GM21576 (cell line): ENCODE measurements at regions not wholly inside any gene's neighbourhood (a gene's known extent, or its start where the extent isn't known, plus 50 kb on each side); places are given as distances from the start of the nearest gene placed in this dataset.

ENCODE experiments used
- ATAC-seq: cut with Tn5 transposase; IDR thresholded peaks from one replicate; pipeline ENCODE4 v1.9.1; 2021; ENCODE audit warnings: mild to moderate bottlenecking, moderate library complexity; ENCODE audit not compliant: unreplicated experiment

GRCh38 chr9:21657966-21658667 lies 144.3 kb upstream of the MTAP start:
- no peak for ATAC-seq

GRCh38 chr9:21660976-21661375 lies 141.5 kb upstream of the MTAP start:
- ATAC-seq: no peak

GRCh38 chr9:21661626-21662025 lies 140.8 kb upstream of the MTAP start:
- no peak for ATAC-seq

- ATAC-seq: no peak
Measured at GRCh38 chr9:21668516-21668915, 133.9 kb upstream of the MTAP start.

GRCh38 chr9:21669701-21670100 lies 132.7 kb upstream of the MTAP start:
- no peak for ATAC-seq

GRCh38 chr9:21670374-21670773 lies 132.1 kb upstream of the MTAP start:
- ATAC-seq: no peak

GRCh38 chr9:21672140-21672539 lies 130.3 kb upstream of the MTAP start:
- no peak for ATAC-seq

GRCh38 chr9:21672761-21673160 lies 129.7 kb upstream of the MTAP start:
- no peak for ATAC-seq

- ATAC-seq: no peak
Measured at GRCh38 chr9:21674894-21675293, 127.5 kb upstream of the MTAP start.

GRCh38 chr9:21677387-21677786 lies 125.0 kb upstream of the MTAP start:
- ATAC-seq: no peak

- no peak for ATAC-seq
Measured at GRCh38 chr9:21677834-21678233, 124.6 kb upstream of the MTAP start.

- ATAC-seq: no peak
Measured at GRCh38 chr9:21679432-21679831, 123.0 kb upstream of the MTAP start.

- no peak for ATAC-seq
Measured at GRCh38 chr9:21680590-21680989, 121.8 kb upstream of the MTAP start.

GRCh38 chr9:21681641-21682040 lies 120.8 kb upstream of the MTAP start:
- ATAC-seq: no peak

GRCh38 chr9:21682381-21682780 lies 120.1 kb upstream of the MTAP start:
- ATAC-seq: no peak

GRCh38 chr9:21682981-21683380 lies 119.5 kb upstream of the MTAP start:
- ATAC-seq: no peak

GRCh38 chr9:21683484-21684175 lies 118.8 kb upstream of the MTAP start:
- ATAC-seq: no peak

GRCh38 chr9:21684231-21684630 lies 118.2 kb upstream of the MTAP start:
- ATAC-seq: no peak

- ATAC-seq: no peak
Measured at GRCh38 chr9:21684831-21685362, 117.5 kb upstream of the MTAP start.

- no peak for ATAC-seq
Measured at GRCh38 chr9:21685502-21685901, 116.9 kb upstream of the MTAP start.

- ATAC-seq: no peak
Measured at GRCh38 chr9:21686738-21687137, 115.7 kb upstream of the MTAP start.

GRCh38 chr9:21687351-21687750 lies 115.1 kb upstream of the MTAP start:
- no peak for ATAC-seq
